K562 (cell line): ENCODE measurements at regions not wholly inside any gene's neighbourhood (a gene's known extent, or its start where the extent isn't known, plus 50 kb on each side); places are given as distances from the start of the nearest gene placed in this dataset.

Source experiments
- ATAC-seq: fragments of 200-7000 bp; cut with Tn5 transposase; 3 replicates; pipeline ENCODE4 v1.9.1; 2020; ENCODE audit warnings: moderate library complexity
- BruUV-seq: library from RNA; stranded (reverse); fragments of 400-500 nt; replicated peaks from 2 replicates; lab custom pipeline; 2021; lab: Mats Ljungman, UMichigan
- CTCF ChIA-PET: fragments of 300-600 bp; formaldehyde crosslinking; extraction: SDS; loops from one replicate; lab custom pipeline; 2021; ENCODE audit warnings: low intra/inter-chr PET ratio; lab: Yijun Ruan, JAX
- POLR2A ChIA-PET: fragments of 300-600, 350-650 bp; sonication (Branson Sonifier 250); formaldehyde crosslinking; extraction: SDS; loops from one replicate; lab custom pipeline; 2021; ENCODE audit warnings: antibody characterized with exemption, inconsistent platforms; lab: Yijun Ruan, JAX
- DNase-seq, 4 experiments: peaks; one replicate each; pipeline versions ENCODE4 v3.0.0 to v3.0.0-alpha.2; 2011 to 2018; ENCODE audit warnings: low spot score in 3 of 4, mixed read lengths in 3 of 4; ENCODE audit errors: extremely low read depth in 1 of 4
- FAIRE-seq: peaks from 2 replicates; lab custom pipeline; 2011; peaks lifted over from hg19 to GRCh38; lab: Jason Lieb, UNC
- H2AFZ ChIP-seq: 2 replicates; pipeline ENCODE4 v1.6.0; 2011; ENCODE audit warnings: low read depth, low read length, control low read depth, inconsistent platforms
- H3K27ac ChIP-seq: fragments of 200-600 bp; 3 replicates; pipeline ENCODE4 v1.8.0; 2011; ENCODE audit warnings: low read depth, mild to moderate bottlenecking, control low read depth, inconsistent platforms, low read length, moderate library complexity, mixed read lengths; ENCODE audit errors: extremely low read depth
- H3K27me3 ChIP-seq, 2 experiments: fragments of 300-600 bp in 1 of 2; 2 replicates in 1 of 2; 3 replicates in 1 of 2; pipeline versions ENCODE4 v1.6.0 to v1.8.0; 2011; ENCODE audit warnings: inconsistent platforms in 2 of 2, low read length in 2 of 2, mild to moderate bottlenecking in 1 of 2, mixed read lengths in 1 of 2, moderate library complexity in 1 of 2; ENCODE audit not compliant: control insufficient read depth in 2 of 2, insufficient read depth in 2 of 2
- H3K36me3 ChIP-seq: fragments of 300-600 bp; 3 replicates; pipeline ENCODE4 v1.8.0; 2011; ENCODE audit warnings: mild to moderate bottlenecking, low read length, inconsistent platforms; ENCODE audit not compliant: control insufficient read depth, insufficient read depth
- H3K4me1 ChIP-seq, 2 experiments: fragments of 200-600 bp in 1 of 2; replicated peaks in 1 of 2; 2 replicates in 1 of 2; 3 replicates in 1 of 2; pipeline versions ENCODE4 v1.5.1 to v1.8.0; 2011; ENCODE audit warnings: inconsistent platforms in 2 of 2, low read length in 2 of 2, mild to moderate bottlenecking in 1 of 2, mixed read lengths in 1 of 2, moderate library complexity in 1 of 2; ENCODE audit not compliant: control insufficient read depth in 2 of 2, insufficient read depth in 2 of 2
- H3K4me2 ChIP-seq: 2 replicates; pipeline ENCODE4 v1.6.1; 2011; ENCODE audit warnings: low read length, control low read depth, inconsistent platforms, mixed read lengths; ENCODE audit not compliant: insufficient read depth
- H3K4me3 ChIP-seq: fragments of 200-600 bp; sonication (generic), shearing (Covaris generic); 2 replicates; pipeline ENCODE4 v1.5.1; 2016; ENCODE audit warnings: control low read depth, inconsistent platforms
- H3K79me2 ChIP-seq: fragments of 200-600 bp; 3 replicates; pipeline ENCODE4 v1.8.0; 2011; ENCODE audit warnings: low read length, inconsistent platforms; ENCODE audit not compliant: control insufficient read depth, insufficient read depth
- H3K9ac ChIP-seq, 2 experiments: 2 replicates each; pipeline versions ENCODE4 v1.6.0 to v1.6.1; 2011; ENCODE audit warnings: low read depth in 2 of 2, low read length in 2 of 2, control low read depth in 1 of 2, inconsistent platforms in 1 of 2, mild to moderate bottlenecking in 1 of 2, mixed read lengths in 1 of 2; ENCODE audit not compliant: insufficient read depth in 1 of 2
- H3K9me1 ChIP-seq: one replicate; pipeline ENCODE4 v1.6.0; 2011; ENCODE audit warnings: inconsistent platforms, mild to moderate bottlenecking, low read length, moderate library complexity; ENCODE audit not compliant: control insufficient read depth, insufficient read depth
- H3K9me3 ChIP-seq: replicated peaks from 2 replicates; pipeline ENCODE4 v1.5.1; 2011; ENCODE audit warnings: low read depth, low read length, inconsistent platforms; ENCODE audit not compliant: control insufficient read depth, insufficient read depth
- H4K20me1 ChIP-seq: replicated peaks from 2 replicates; pipeline ENCODE4 v1.6.1; 2011; ENCODE audit warnings: low read length, inconsistent platforms, mixed read lengths; ENCODE audit not compliant: control insufficient read depth, insufficient read depth
- CXXC5 ChIP-seq: fragments of 250-450 bp; sonication (Bioruptor Pico); IDR thresholded peaks from 2 replicates; pipeline ENCODE4 v1.8.0; 2022; ENCODE audit warnings: inconsistent platforms, mild to moderate bottlenecking, moderate library complexity
- GABPB2 ChIP-seq: fragments of 250-450 bp; sonication (Bioruptor Pico); conservative IDR thresholded peaks from 2 replicates; pipeline ENCODE4 v1.5.1; 2021; ENCODE audit warnings: mild to moderate bottlenecking
- TCF3 ChIP-seq: sonication (generic); formaldehyde crosslinking; IDR thresholded peaks from 2 replicates; pipeline ENCODE4 v1.4.0; 2020; ENCODE audit warnings: mild to moderate bottlenecking, missing genetic modification reagents
- ZKSCAN3 ChIP-seq: fragments of 250-450 bp; sonication (Bioruptor Pico); IDR thresholded peaks from 2 replicates; pipeline ENCODE4 v1.4.0; 2020
- WGBS: fragments of 100-300 bp; shearing (Covaris generic); methylation state at CpG from one replicate; pipeline ENCODE4 v1.1.6; 2016; ENCODE audit warnings: low coverage, mixed read lengths; ENCODE audit not compliant: insufficient coverage; ENCODE audit errors: missing lambda C conversion rate; 5-methylcytosine and 5-hydroxymethylcytosine counted together
- in situ Hi-C: fragments of 300-500 bp; cut with MboI; formaldehyde crosslinking; loops from 4 replicates; pipeline ENCODE4 v1.15.0; 2018; ENCODE audit warnings: inconsistent platforms, mixed read lengths
- intact Hi-C: fragments of 100-400 bp; cut with micrococcal nuclease; formaldehyde crosslinking; loops from 2 replicates; pipeline ENCODE4 v1.14.2; 2022
- TF ChIP-seq, protein P1 (sequence below), 2 experiments: fragments of 450-650 bp; IDR thresholded peaks; 2 replicates each; pipeline ENCODE4 v1.6.1; 2018; ENCODE audit warnings: mild to moderate bottlenecking in 2 of 2, low read depth in 1 of 2; ENCODE audit not compliant: partially characterized antibody in 2 of 2

GRCh38 chr1:223453902-223454301 is 60.7 kb downstream of the CCDC185 start:
- H3K36me3 ChIP-seq: no peaks in the 10 kb centered on the region
- H3K79me2 ChIP-seq: no peaks in the 10 kb centered on the region
- ATAC-seq (no peak), DNase-seq (no peak), FAIRE-seq (no peak)
- H2AFZ ChIP-seq: no peak overlapping the region
- intact Hi-C loops: no loop called here
- no peak for TF ChIP-seq TCF3 (CRISPR knock-in tag)
- TF ChIP-seq GABPB2 (CRISPR knock-in tag): no peak
- TF ChIP-seq, protein P1, sequence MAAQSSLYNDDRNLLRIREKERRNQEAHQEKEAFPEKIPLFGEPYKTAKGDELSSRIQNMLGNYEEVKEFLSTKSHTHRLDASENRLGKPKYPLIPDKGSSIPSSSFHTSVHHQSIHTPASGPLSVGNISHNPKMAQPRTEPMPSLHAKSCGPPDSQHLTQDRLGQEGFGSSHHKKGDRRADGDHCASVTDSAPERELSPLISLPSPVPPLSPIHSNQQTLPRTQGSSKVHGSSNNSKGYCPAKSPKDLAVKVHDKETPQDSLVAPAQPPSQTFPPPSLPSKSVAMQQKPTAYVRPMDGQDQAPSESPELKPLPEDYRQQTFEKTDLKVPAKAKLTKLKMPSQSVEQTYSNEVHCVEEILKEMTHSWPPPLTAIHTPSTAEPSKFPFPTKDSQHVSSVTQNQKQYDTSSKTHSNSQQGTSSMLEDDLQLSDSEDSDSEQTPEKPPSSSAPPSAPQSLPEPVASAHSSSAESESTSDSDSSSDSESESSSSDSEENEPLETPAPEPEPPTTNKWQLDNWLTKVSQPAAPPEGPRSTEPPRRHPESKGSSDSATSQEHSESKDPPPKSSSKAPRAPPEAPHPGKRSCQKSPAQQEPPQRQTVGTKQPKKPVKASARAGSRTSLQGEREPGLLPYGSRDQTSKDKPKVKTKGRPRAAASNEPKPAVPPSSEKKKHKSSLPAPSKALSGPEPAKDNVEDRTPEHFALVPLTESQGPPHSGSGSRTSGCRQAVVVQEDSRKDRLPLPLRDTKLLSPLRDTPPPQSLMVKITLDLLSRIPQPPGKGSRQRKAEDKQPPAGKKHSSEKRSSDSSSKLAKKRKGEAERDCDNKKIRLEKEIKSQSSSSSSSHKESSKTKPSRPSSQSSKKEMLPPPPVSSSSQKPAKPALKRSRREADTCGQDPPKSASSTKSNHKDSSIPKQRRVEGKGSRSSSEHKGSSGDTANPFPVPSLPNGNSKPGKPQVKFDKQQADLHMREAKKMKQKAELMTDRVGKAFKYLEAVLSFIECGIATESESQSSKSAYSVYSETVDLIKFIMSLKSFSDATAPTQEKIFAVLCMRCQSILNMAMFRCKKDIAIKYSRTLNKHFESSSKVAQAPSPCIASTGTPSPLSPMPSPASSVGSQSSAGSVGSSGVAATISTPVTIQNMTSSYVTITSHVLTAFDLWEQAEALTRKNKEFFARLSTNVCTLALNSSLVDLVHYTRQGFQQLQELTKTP (IDR thresholded peaks at IDR 0.05; ENCODE audit: low read depth in 1 of 2, partially characterized antibody in 2 of 2): no peak
- TF ChIP-seq ZKSCAN3 (CRISPR knock-in tag): no peak
- TF ChIP-seq CXXC5 (CRISPR knock-in tag): no peak
- ChIA-PET POLR2A (no interaction called here), CTCF (no interaction called here)
- no peaks in the 10 kb centered on the region for H3K9me1 ChIP-seq
- H3K4me1 ChIP-seq: no peaks in the 10 kb centered on the region
- H3K4me3 ChIP-seq: no peak overlapping the region
- under 1% methylated on average over 4 of the region's 4 CpGs for WGBS
- H3K9ac ChIP-seq: no peak overlapping the region
- in situ Hi-C loops: no loop called here
- H4K20me1 ChIP-seq: no peaks in the 10 kb centered on the region
- H3K27ac ChIP-seq: no peak overlapping the region
- no TSS peak for BruUV-seq
- H3K9me3 ChIP-seq: no peaks in the 10 kb centered on the region
- H3K27me3 ChIP-seq: peaks cover 0 to 24% of the 10 kb centered on the region in 2 experiments; a peak in 2 of 5 replicates
- no peak overlapping the region for H3K4me2 ChIP-seq
